GM19025 (cell line): ENCODE measurements at regions not wholly inside any gene's neighbourhood (a gene's known extent, or its start where the extent isn't known, plus 50 kb on each side); places are given as distances from the start of the nearest gene placed in this dataset.

Experiments used
- ATAC-seq: cut with Tn5 transposase; IDR thresholded peaks from one replicate; pipeline ENCODE4 v1.9.1; 2021; ENCODE audit warnings: mild to moderate bottlenecking, low read depth, moderate library complexity; ENCODE audit not compliant: unreplicated experiment

GRCh38 chr1:38446936-38447335 lies 400.3 kb upstream of the POU3F1 start:
- ATAC-seq, result no peak

GRCh38 chr1:38444770-38445442 lies 398.3 kb upstream of the POU3F1 start:
- no peak for ATAC-seq

GRCh38 chr1:38444311-38444710 lies 397.7 kb upstream of the POU3F1 start:
- no peak for ATAC-seq

- ATAC-seq, result no peak
These were observed 393.8 kb upstream of the POU3F1 start for GRCh38 chr1:38440402-38440801.

GRCh38 chr1:38436749-38437148 lies 390.2 kb upstream of the POU3F1 start:
- no peak for ATAC-seq

GRCh38 chr1:38436006-38436405 lies 389.4 kb upstream of the POU3F1 start:
- ATAC-seq, result no peak

- no peak for ATAC-seq
These were observed 386.6 kb upstream of the POU3F1 start for GRCh38 chr1:38433084-38433722.

GRCh38 chr1:38431535-38432376 lies 385.2 kb upstream of the POU3F1 start:
- ATAC-seq, result no peak

- ATAC-seq, result no peak
These were observed 384.4 kb upstream of the POU3F1 start for GRCh38 chr1:38430949-38431348.

- ATAC-seq, result no peak
These were observed 378.1 kb upstream of the POU3F1 start for GRCh38 chr1:38424677-38425076.

GRCh38 chr1:38420666-38421065 lies 374.1 kb upstream of the POU3F1 start:
- no peak for ATAC-seq

- ATAC-seq, result no peak
These were observed 371.8 kb upstream of the POU3F1 start for GRCh38 chr1:38418195-38419030.

GRCh38 chr1:38403667-38404066 lies 357.1 kb upstream of the POU3F1 start:
- no peak for ATAC-seq

- ATAC-seq, result no peak
These were observed 355.7 kb upstream of the POU3F1 start for GRCh38 chr1:38402230-38402815.

- ATAC-seq, result no peak
These were observed 350.0 kb upstream of the POU3F1 start for GRCh38 chr1:38396606-38397005.

GRCh38 chr1:38394303-38394702 lies 347.7 kb upstream of the POU3F1 start:
- ATAC-seq, result no peak

GRCh38 chr1:38392861-38393260 lies 346.3 kb upstream of the POU3F1 start:
- no peak for ATAC-seq

- no peak for ATAC-seq
These were observed 334.7 kb upstream of the POU3F1 start for GRCh38 chr1:38381256-38381655.

GRCh38 chr1:38376577-38376976 lies 330.0 kb upstream of the POU3F1 start:
- ATAC-seq, result no peak

- ATAC-seq, result no peak
These were observed 328.4 kb upstream of the POU3F1 start for GRCh38 chr1:38375035-38375434.
